ENCODE measurements at regions not wholly inside any gene's neighbourhood (a gene's known extent, or its start where the extent isn't known, plus 50 kb on each side); places are given as distances from the start of the nearest gene placed in this dataset.

- DNase-seq (ENCODE audit: low read depth, low spot score) = no peak
Measured at GRCh38 chr19:5392486-5392885, 51.9 kb upstream of the PTPRS start.

- no peak for DNase-seq (ENCODE audit: low read depth, low spot score)
Measured at GRCh38 chr19:5393088-5393487, 52.5 kb upstream of the PTPRS start.

GRCh38 chr19:5394551-5395505 lies 54.2 kb upstream of the PTPRS start:
- DNase-seq (ENCODE audit: low read depth, low spot score) = no peak

- peak; percentile 22 for DNase-seq (ENCODE audit: low read depth, low spot score)
Measured at GRCh38 chr19:5395556-5395955, 54.9 kb upstream of the PTPRS start.

- DNase-seq (ENCODE audit: low read depth, low spot score) = no peak
Measured at GRCh38 chr19:5396096-5396939, 55.7 kb upstream of the PTPRS start.

GRCh38 chr19:5396963-5397362 lies 56.4 kb upstream of the PTPRS start:
- no peak for DNase-seq (ENCODE audit: low read depth, low spot score)

- DNase-seq (ENCODE audit: low read depth, low spot score) = peak; percentile 39
Measured at GRCh38 chr19:5397804-5398692, 57.2 kb upstream of the ZNRF4 start.

GRCh38 chr19:5398693-5399057 lies 56.5 kb upstream of the ZNRF4 start:
- DNase-seq (ENCODE audit: low read depth, low spot score) = no peak

- DNase-seq (ENCODE audit: low read depth, low spot score) = peak; percentile 96
Measured at GRCh38 chr19:5403968-5404640, 51.1 kb upstream of the ZNRF4 start.
